Ishikawa (cell line): ENCODE measurements at regions not wholly inside any gene's neighbourhood (a gene's known extent, or its start where the extent isn't known, plus 50 kb on each side); places are given as distances from the start of the nearest gene placed in this dataset.

Source experiments
- CEBPB ChIP-seq: IDR thresholded peaks from 2 replicates; pipeline ENCODE4 v1.6.1; 2012
- CREB1 ChIP-seq: IDR thresholded peaks from 2 replicates; pipeline ENCODE4 v1.6.1; 2012; ENCODE audit warnings: low read depth
- EGR1 ChIP-seq: IDR thresholded peaks from 2 replicates; pipeline ENCODE4 v1.6.1; 2012
- EP300 ChIP-seq: IDR thresholded peaks from 2 replicates; pipeline ENCODE4 v1.6.1; 2012; ENCODE audit warnings: borderline replicate concordance
- FOXM1 ChIP-seq: IDR thresholded peaks from 2 replicates; pipeline ENCODE4 v1.6.1; 2012; ENCODE audit warnings: low read depth, borderline replicate concordance
- NFIC ChIP-seq: IDR thresholded peaks from 2 replicates; pipeline ENCODE4 v1.6.1; 2012
- RAD21 ChIP-seq: IDR thresholded peaks from 2 replicates; pipeline ENCODE4 v1.6.1; 2012; ENCODE audit warnings: low read depth
- TAF1 ChIP-seq: IDR thresholded peaks from 2 replicates; pipeline ENCODE4 v1.6.1; 2012; ENCODE audit warnings: low read depth, mild to moderate bottlenecking
- TCF12 ChIP-seq: IDR thresholded peaks from 2 replicates; pipeline ENCODE4 v1.6.1; 2012; ENCODE audit warnings: low read depth
- TEAD4 ChIP-seq: IDR thresholded peaks from 2 replicates; pipeline ENCODE4 v1.6.1; 2012
- YY1 ChIP-seq: IDR thresholded peaks from 2 replicates; pipeline ENCODE4 v1.6.1; 2012; ENCODE audit warnings: low read depth
- ZBTB7A ChIP-seq: IDR thresholded peaks from 2 replicates; pipeline ENCODE4 v1.6.1; 2012; ENCODE audit warnings: low read depth
- TF ChIP-seq, protein P1 (sequence below): IDR thresholded peaks from 2 replicates; pipeline ENCODE4 v1.6.1; 2012
- TF ChIP-seq, protein P2 (sequence below): IDR thresholded peaks from 2 replicates; pipeline ENCODE4 v1.6.1; 2012; ENCODE audit warnings: low read depth, mild to moderate bottlenecking
- TF ChIP-seq, protein P3 (sequence below): IDR thresholded peaks from 2 replicates; pipeline ENCODE4 v1.6.1; 2012

DNA sequence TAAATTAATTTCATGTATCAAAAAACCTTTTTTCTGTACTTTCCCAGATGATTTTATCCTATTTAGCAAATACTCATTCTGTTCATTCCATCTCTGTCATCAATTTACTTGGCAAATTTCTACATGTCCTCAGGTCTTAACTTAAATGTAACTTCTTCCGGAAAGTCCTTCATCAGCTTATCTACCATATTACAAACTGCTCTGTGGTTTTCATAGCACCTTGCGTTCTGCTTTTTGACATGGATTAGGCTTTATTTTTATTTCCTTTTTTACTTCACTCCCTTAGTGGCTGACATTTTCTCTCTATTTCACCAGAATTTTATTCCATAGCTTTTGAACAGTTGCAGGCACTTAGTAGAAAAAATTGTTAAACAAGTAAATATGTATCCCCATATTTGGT lies 1040.8 kb downstream of the TAF11L14 start:
- no peak for TF ChIP-seq RAD21
- TF ChIP-seq, protein P1, sequence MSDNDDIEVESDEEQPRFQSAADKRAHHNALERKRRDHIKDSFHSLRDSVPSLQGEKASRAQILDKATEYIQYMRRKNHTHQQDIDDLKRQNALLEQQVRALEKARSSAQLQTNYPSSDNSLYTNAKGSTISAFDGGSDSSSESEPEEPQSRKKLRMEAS: no peak
- no peak for TF ChIP-seq TEAD4
- TF ChIP-seq FOXM1: no peak
- no peak for TF ChIP-seq EGR1
- TF ChIP-seq CREB1: no peak
- TF ChIP-seq YY1: no peak
- no peak for TF ChIP-seq TCF12
- no peak for TF ChIP-seq EP300
- no peak for TF ChIP-seq ZBTB7A
- TF ChIP-seq NFIC: no peak
- TF ChIP-seq TAF1: no peak
- no peak for TF ChIP-seq CEBPB
- TF ChIP-seq, protein P2, sequence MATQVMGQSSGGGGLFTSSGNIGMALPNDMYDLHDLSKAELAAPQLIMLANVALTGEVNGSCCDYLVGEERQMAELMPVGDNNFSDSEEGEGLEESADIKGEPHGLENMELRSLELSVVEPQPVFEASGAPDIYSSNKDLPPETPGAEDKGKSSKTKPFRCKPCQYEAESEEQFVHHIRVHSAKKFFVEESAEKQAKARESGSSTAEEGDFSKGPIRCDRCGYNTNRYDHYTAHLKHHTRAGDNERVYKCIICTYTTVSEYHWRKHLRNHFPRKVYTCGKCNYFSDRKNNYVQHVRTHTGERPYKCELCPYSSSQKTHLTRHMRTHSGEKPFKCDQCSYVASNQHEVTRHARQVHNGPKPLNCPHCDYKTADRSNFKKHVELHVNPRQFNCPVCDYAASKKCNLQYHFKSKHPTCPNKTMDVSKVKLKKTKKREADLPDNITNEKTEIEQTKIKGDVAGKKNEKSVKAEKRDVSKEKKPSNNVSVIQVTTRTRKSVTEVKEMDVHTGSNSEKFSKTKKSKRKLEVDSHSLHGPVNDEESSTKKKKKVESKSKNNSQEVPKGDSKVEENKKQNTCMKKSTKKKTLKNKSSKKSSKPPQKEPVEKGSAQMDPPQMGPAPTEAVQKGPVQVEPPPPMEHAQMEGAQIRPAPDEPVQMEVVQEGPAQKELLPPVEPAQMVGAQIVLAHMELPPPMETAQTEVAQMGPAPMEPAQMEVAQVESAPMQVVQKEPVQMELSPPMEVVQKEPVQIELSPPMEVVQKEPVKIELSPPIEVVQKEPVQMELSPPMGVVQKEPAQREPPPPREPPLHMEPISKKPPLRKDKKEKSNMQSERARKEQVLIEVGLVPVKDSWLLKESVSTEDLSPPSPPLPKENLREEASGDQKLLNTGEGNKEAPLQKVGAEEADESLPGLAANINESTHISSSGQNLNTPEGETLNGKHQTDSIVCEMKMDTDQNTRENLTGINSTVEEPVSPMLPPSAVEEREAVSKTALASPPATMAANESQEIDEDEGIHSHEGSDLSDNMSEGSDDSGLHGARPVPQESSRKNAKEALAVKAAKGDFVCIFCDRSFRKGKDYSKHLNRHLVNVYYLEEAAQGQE: no peak
- TF ChIP-seq, protein P3, sequence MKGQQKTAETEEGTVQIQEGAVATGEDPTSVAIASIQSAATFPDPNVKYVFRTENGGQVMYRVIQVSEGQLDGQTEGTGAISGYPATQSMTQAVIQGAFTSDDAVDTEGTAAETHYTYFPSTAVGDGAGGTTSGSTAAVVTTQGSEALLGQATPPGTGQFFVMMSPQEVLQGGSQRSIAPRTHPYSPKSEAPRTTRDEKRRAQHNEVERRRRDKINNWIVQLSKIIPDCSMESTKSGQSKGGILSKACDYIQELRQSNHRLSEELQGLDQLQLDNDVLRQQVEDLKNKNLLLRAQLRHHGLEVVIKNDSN: no peak

DNA sequence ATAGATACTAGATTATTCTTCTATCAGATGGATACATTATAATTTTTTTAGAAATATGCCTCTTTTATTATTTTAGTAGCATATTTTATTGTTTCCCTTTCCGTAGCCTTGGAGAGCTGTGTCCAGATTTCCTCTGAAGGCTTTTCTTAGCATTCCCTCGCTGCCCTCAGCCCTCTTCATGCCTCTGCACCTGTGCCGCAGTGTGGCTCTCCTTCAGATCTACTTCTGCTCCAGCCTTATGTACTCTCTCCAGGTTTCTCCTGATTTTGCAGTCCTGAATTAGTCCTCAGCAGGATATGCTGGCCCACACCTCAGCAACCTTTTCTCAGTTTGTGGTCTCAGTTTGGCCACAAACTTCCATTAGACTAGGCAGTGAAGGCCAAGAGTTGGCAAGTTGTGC lies 1052.0 kb downstream of the TAF11L14 start:
- no peak for TF ChIP-seq EGR1
- TF ChIP-seq, protein P3: no peak
- TF ChIP-seq EP300: no peak
- TF ChIP-seq TEAD4: no peak
- TF ChIP-seq, protein P1: no peak
- TF ChIP-seq YY1: no peak
- TF ChIP-seq TAF1: no peak
- TF ChIP-seq ZBTB7A: no peak
- no peak for TF ChIP-seq CEBPB
- TF ChIP-seq CREB1: no peak
- TF ChIP-seq, protein P2: no peak
- no peak for TF ChIP-seq TCF12
- TF ChIP-seq RAD21: no peak
- TF ChIP-seq NFIC: no peak
- no peak for TF ChIP-seq FOXM1

DNA sequence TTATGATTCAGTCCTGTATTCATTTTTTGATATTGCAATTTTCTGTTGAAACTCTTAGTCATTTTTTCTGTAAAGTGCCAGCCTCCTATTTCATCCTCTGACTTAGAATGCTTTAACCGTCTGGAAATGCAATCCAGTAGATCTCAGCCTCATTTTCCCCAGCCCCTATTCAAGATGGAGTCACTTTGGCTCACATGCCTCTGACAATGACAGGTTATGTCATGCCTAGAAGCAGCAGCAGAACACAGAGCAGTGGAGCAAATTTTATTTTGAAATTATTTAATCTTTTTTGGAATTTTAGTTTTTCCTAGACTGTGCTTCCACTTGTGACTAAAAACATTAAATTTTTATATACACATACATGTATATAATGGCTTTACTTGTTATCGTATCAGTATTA lies 1053.2 kb downstream of the TAF11L14 start:
- TF ChIP-seq EGR1 (no peak), YY1 (no peak), CREB1 (no peak), RAD21 (no peak), TCF12 (no peak), CEBPB (no peak), FOXM1 (no peak), NFIC (no peak)
- TF ChIP-seq, protein P2: no peak
- TF ChIP-seq, protein P1: no peak

DNA sequence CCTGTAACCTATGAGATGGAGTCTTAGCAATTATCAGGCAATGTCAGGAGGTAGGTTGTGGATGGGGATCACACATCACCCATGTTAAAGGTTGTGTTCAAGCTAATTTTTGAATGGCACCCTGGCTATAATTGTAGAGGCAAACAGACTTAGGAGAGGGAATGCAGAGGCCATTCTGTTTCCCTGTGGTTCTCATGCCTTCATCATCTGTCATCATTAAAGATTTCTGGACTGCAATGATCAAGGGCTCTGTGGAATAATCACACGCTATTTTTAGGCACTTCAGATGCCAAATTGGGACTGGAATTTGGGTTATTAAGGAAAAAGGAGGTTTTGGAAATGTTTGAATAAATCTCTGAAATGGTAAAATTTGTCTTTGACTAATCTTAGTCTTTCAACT lies 1065.4 kb downstream of the TAF11L14 start:
- TF ChIP-seq TAF1 (no peak), EGR1 (no peak), TCF12 (no peak), ZBTB7A (no peak), NFIC (no peak), FOXM1 (no peak), CREB1 (no peak), CEBPB (no peak), TEAD4 (no peak), EP300 (no peak), RAD21 (no peak), YY1 (no peak)
- TF ChIP-seq, protein P2: no peak
- TF ChIP-seq, protein P1: no peak
- TF ChIP-seq, protein P3: no peak
